ENCODE measurements at regions not wholly inside any gene's neighbourhood (a gene's known extent, or its start where the extent isn't known, plus 50 kb on each side); places are given as distances from the start of the nearest gene placed in this dataset.
A peak's percentile ranks its signal among the peaks of the same experiment; 100 is the strongest.
"Not testable (repeated sequence)": the region's sequence is repeated elsewhere in the genome, so short reads cannot be mapped to it uniquely, and the experiment has no call there.

GRCh38 chr5:118111956-118112355 lies 876.4 kb downstream of the DTWD2 start:
- DNase-seq (ENCODE audit: insufficient read length, low spot score) = no peak
- no peak for FAIRE-seq

- not testable (repeated sequence) for FAIRE-seq; DNase-seq (ENCODE audit: insufficient read length, low spot score)
These were observed 881.1 kb downstream of the DTWD2 start for GRCh38 chr5:118107246-118107645.

- FAIRE-seq (no peak), DNase-seq (ENCODE audit: insufficient read length, low spot score) (no peak)
These were observed 889.6 kb downstream of the DTWD2 start for GRCh38 chr5:118098716-118099115.

- FAIRE-seq (no peak), DNase-seq (ENCODE audit: insufficient read length, low spot score) (no peak)
These were observed 893.2 kb downstream of the DTWD2 start for GRCh38 chr5:118095115-118095514.

- FAIRE-seq (no peak), DNase-seq (ENCODE audit: insufficient read length, low spot score) (no peak)
These were observed 899.9 kb downstream of the DTWD2 start for GRCh38 chr5:118088448-118088847.

- no peak for DNase-seq (ENCODE audit: insufficient read length, low spot score)
- no peak for FAIRE-seq
These were observed 911.9 kb downstream of the DTWD2 start for GRCh38 chr5:118076490-118076889.

- no peak for DNase-seq (ENCODE audit: insufficient read length, low spot score)
- no peak for FAIRE-seq
These were observed 918.3 kb downstream of the DTWD2 start for GRCh38 chr5:118070041-118070440.

GRCh38 chr5:118069452-118069851 lies 918.9 kb downstream of the DTWD2 start:
- no peak for FAIRE-seq

GRCh38 chr5:118068886-118069285 lies 919.5 kb downstream of the DTWD2 start:
- no peak for DNase-seq (ENCODE audit: insufficient read length, low spot score)
- no peak for FAIRE-seq

More at GRCh38 chr5:118069452-118069851, 918.9 kb downstream of the DTWD2 start:
- no peak for DNase-seq (ENCODE audit: insufficient read length, low spot score)

- not testable (repeated sequence) for FAIRE-seq
These were observed 924.5 kb downstream of the DTWD2 start for GRCh38 chr5:118063836-118064235.

GRCh38 chr5:118060833-118061232 lies 927.5 kb downstream of the DTWD2 start:
- FAIRE-seq = no peak
- no peak for DNase-seq (ENCODE audit: insufficient read length, low spot score)

More at GRCh38 chr5:118063836-118064235, 924.5 kb downstream of the DTWD2 start:
- not testable (repeated sequence) for DNase-seq (ENCODE audit: insufficient read length, low spot score)

- DNase-seq (ENCODE audit: insufficient read length, low spot score) (no peak), FAIRE-seq (no peak)
These were observed 935.8 kb downstream of the DTWD2 start for GRCh38 chr5:118052503-118052902.

- no peak for DNase-seq (ENCODE audit: insufficient read length, low spot score)
- FAIRE-seq = no peak
These were observed 944.2 kb downstream of the DTWD2 start for GRCh38 chr5:118044169-118044568.

GRCh38 chr5:118043531-118043930 lies 944.8 kb downstream of the DTWD2 start:
- no peak for FAIRE-seq

GRCh38 chr5:118042076-118042475 lies 946.3 kb downstream of the DTWD2 start:
- DNase-seq (ENCODE audit: insufficient read length, low spot score) = peak; percentile 3
- no peak for FAIRE-seq

More at GRCh38 chr5:118043531-118043930, 944.8 kb downstream of the DTWD2 start:
- DNase-seq (ENCODE audit: insufficient read length, low spot score) = no peak

- DNase-seq (ENCODE audit: insufficient read length, low spot score) (no peak), FAIRE-seq (no peak)
These were observed 947.9 kb downstream of the DTWD2 start for GRCh38 chr5:118040496-118040895.

GRCh38 chr5:118033686-118034338 lies 954.5 kb downstream of the DTWD2 start:
- no peak for DNase-seq (ENCODE audit: insufficient read length, low spot score)
- no peak for FAIRE-seq

GRCh38 chr5:118029807-118030206 lies 958.5 kb downstream of the DTWD2 start:
- DNase-seq (ENCODE audit: insufficient read length, low spot score) = no peak
- no peak for FAIRE-seq

GRCh38 chr5:118022062-118022461 lies 966.3 kb downstream of the DTWD2 start:
- DNase-seq (ENCODE audit: insufficient read length, low spot score) (no peak), FAIRE-seq (no peak)

GRCh38 chr5:118017536-118017935 lies 970.8 kb downstream of the DTWD2 start:
- FAIRE-seq = no peak
- DNase-seq (ENCODE audit: insufficient read length, low spot score) = no peak

- DNase-seq (ENCODE audit: insufficient read length, low spot score) (no peak), FAIRE-seq (no peak)
These were observed 972.0 kb downstream of the DTWD2 start for GRCh38 chr5:118016396-118016795.

- DNase-seq (ENCODE audit: insufficient read length, low spot score) (no peak), FAIRE-seq (no peak)
These were observed 972.8 kb downstream of the DTWD2 start for GRCh38 chr5:118015511-118015910.

Data from HTR-8/SVneo (cell line).